GM18909 (cell line): ENCODE measurements at regions not wholly inside any gene's neighbourhood (a gene's known extent, or its start where the extent isn't known, plus 50 kb on each side); places are given as distances from the start of the nearest gene placed in this dataset.
"Not testable (repeated sequence)": the region's sequence is repeated elsewhere in the genome, so short reads cannot be mapped to it uniquely, and the experiment has no call there.

ENCODE experiments used
- ATAC-seq: cut with Tn5 transposase; IDR thresholded peaks from one replicate; pipeline ENCODE4 v1.9.1; 2021; ENCODE audit warnings: mild to moderate bottlenecking; ENCODE audit not compliant: unreplicated experiment, poor library complexity

DNA sequence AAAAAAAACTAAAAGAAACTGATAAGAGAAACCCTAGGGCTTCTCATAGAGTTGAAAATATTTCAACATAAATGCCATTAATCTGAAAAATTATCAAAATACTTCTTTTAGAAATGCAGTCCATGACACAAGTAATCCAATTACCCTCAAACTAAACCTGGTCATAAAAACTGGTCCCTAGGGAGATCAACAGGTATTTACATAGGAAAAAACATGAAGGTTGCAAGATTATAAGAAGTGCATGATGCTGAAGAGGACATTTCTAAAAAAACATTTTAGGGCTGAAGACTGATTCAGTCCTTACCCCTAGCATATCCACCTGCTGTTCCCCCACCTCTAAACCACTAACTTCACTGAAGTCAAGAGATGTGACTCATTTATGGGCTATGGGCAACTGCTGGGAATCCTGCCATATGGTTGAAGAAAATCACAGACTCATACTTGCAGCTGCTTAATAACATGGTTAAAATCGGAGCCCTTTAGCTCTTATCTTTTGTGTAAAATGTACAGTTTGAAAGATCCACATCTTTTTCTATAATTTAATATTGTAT lies 131.0 kb upstream of the RUNX1 start:
- ATAC-seq, result no peak

DNA sequence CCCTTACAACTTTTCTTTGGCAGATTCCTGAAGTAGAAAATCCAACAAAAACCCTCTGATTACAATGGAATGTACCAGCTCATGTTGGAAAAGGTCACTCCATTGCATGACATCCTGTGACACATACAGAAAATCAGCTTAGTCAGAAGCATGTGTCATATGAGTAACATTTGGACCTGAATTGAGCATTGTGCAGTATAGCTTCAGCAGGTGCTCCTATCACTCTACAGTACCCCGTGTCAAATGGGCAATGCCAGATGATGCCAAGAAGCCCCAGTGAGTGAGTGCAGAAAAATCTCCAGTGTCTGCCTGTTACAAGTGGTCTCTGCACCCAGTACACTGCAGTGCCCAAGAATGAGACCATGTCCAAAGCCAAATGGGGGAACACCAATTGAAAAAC lies 129.7 kb upstream of the RUNX1 start:
- ATAC-seq, result no peak

DNA sequence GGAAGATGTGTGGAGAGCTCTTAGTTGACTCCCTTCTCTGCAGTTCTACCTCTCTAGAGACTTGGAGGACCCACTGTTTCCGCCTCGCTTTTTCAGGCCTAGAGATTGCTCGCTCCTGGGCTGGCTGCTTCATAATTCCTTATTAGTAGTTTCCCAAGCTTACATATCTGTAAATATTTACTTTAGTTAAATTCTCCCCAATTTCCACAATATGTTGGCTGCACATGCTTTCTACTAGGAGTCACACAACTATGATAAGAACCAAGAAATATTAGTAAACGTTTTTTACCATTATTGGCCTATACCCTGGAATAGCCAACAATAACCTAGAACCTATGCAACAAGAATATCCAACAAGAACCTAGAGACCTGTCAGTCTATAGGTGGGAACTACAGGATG lies 129.0 kb upstream of the RUNX1 start:
- ATAC-seq, result no peak

DNA sequence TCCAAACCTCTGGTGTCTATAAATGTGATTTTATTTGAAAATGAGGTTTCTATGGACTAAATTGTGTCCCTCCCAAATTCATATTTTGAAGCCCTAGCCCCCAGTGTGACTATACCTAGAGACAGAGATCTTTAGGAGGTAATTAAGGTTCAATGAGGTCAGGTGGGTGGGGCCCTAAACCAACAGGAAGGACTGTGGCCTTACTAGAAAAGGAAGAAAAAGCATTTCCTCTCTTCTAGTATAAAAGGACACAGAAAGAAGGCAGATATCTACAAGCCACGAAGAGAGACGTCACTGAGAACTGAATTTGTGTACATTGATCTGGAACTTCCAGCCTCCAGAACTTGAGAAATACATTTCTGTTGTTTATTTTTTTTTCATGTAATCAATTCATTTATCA lies 123.1 kb upstream of the RUNX1 start:
- ATAC-seq, result no peak

DNA sequence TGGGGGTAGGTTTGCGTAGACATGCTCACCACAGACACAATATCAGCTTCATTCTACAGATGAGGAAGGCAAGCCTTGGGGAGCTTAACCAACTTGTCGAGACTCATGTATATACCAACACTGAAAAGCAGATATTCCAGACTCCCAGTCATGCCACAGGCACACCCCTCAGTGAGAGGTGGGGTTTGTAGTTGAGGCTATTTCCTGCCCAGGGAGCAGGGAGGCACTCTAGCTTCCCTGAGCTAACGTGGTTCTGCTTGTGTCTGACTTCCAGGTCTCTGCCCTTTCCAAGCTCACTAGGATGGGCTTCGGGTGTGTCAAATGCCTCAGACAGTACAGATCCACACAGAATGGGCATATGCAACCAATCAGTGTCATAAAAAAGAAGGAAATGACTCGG lies 122.3 kb upstream of the RUNX1 start:
- no peak for ATAC-seq

DNA sequence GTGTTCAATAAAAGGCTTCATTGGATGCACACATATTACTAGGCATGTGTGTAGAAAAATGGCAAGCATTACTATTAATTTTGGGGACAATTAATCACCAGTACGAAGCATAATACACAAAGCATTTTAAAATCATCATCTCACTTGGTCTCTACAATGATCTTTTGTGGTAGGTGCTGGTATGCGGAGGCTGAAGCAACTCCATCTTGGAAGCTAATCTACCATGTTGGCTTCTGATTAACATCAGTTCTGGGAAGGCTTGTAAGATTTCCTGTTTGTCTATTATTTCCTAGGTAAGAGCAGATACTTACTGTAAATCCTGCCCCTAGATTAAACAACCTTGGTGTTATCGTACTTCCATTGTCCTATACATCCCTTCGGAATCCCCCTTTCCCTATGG lies 121.7 kb upstream of the RUNX1 start:
- no peak for ATAC-seq

DNA sequence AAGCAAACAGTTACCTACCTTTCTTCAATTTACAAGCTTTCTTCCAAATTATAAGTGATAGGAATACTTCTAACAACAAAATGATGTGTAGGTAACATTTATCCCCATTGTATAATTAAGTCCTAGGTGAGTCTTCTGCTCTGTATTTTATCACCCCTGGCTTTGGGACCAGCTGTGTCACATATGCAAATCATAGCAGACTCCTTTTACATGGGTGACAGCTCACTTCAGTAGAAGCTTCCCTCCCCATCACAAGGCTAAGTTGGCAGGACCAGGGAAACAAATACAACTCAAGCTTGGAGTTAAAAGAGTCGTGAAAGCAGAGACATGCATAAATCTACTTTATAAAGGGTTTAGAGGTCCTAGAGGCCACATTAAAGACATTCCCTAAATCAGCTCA lies 121.1 kb upstream of the RUNX1 start:
- no peak for ATAC-seq

DNA sequence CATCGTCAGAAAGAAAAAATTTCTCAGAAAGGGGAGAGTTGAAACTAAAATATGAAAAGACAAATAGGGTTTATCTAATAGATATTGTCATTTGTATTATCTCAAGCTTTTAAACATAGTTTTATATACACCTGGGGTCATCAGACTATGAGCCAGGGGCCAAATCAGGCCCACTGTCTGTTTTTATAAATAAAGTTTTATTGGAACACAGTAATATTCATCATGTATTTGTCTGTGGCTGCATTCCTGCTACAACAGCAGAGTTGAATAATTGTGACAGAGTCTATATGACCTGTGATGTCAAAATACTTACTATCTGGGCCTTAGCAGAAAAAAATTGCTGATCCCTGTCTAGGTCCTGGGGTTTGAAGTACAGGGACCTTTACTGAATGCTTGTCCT lies 120.5 kb upstream of the RUNX1 start:
- ATAC-seq, result no peak

DNA sequence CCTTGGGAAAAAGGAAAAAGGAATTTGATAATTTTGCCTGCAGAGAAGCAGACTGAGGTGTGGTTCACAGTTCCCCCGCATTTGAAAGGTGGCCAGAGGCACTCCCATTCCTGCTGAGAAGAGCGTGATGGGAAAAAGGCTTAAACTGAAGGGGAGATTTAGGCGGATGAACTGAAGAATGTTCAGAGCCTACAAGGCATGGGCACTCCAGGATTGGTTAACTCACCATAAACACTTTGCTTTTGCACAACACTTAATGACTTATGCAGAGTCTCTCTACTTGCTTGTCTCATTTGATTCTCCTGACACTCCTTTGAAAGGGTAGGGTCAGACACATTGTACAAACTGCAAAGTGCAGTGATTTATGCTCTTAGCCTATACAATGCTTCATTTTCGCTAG lies 119.6 kb upstream of the RUNX1 start:
- no peak for ATAC-seq

DNA sequence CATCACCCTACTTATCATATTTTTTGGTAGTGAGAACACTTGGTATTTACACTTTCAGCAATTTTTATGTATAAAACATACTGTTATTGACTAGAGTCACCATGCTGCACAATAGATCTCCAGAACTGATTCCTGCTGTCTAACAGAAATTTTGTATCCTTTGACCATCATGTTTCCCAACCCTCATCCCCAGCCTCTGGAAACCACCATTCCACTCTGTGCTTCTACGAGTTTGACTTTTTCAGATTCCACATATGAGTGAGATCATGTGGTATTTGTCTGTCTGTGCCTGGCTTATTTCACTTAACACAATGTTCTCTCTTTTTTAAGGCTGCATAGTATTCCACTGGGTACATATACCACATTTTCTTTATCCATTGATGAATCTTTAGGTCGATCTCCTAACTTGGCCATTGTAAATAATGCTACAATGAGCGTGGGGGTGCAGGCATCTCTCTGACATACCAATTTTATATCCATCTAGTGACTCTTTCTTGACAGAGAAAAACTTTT lies 115.9 kb upstream of the RUNX1 start:
- ATAC-seq, result no peak

DNA sequence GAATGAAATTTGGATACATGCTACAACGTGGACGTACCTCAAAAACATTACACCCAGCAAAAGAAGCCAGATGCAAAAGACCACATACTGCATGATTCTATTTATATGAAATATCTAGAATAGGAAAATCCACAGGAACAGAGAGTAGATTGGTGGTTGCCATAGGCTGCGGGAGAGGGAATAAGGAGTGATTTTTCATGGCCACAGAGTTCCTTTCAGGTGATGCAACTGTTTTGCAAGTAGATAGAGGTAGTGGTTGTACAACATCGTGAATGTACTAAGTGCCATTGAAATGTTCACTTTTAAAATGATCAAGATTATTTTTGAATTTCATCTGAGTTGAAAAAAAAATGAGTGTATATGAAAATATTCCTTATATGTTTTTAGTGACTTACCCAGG lies 115.3 kb upstream of the RUNX1 start:
- ATAC-seq, result no peak

DNA sequence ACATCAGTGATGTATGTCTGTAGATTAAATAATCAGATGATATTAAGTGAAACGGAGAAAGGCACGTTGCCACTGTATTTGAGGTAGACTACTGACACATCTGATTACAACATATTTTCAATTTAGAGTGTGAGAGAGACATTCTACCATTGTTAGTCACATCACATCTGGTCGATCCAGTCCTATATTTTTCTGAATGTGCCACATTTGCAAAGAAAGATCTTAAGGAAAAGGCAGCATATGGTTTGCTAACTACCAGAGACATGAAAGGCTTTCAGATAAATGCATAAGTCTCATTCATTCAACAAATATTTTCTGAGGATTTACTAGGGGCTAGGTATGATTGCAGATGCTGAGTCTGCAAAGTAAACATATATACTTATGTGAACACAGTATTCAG lies 114.3 kb upstream of the RUNX1 start:
- ATAC-seq, result no peak

DNA sequence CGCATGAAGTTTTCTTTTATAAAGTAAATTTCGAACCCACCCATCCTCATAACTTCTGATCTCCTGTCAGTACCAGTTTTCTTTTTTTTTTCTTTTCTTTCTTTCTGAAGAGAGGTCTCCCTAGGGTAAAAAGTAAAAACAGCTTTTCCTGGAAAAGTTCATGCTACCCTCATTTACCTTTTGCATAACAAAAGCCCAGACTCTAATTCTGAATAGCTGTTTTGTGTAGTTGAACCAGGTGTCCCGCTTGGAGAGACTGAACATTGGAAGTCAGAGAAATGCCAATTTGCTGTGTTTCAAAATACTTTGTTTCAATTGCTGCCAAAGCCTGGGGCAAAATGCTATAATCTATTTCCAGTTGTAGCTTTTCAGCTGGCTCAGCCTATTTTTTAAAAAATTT lies 113.7 kb upstream of the RUNX1 start:
- no peak for ATAC-seq

DNA sequence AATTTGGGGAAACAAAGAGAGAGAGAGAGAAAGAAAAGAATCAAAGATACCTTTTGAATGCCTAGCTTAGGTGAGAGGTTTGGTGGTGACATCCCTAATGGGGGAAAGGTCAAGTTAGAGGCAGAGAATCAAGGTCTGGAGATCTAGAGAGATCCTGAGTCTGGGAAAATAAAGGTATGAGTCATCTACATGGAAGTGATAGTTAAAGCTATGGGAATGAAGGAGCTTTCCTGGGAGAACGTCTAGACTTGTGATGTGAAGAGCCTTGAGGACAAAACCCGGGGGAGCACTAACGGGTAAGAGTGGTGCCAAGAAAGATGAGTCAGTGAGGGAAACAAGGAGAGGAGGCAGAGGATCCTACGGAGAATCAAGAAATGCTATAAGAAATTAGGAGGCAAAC lies 110.8 kb upstream of the RUNX1 start:
- ATAC-seq, result no peak

DNA sequence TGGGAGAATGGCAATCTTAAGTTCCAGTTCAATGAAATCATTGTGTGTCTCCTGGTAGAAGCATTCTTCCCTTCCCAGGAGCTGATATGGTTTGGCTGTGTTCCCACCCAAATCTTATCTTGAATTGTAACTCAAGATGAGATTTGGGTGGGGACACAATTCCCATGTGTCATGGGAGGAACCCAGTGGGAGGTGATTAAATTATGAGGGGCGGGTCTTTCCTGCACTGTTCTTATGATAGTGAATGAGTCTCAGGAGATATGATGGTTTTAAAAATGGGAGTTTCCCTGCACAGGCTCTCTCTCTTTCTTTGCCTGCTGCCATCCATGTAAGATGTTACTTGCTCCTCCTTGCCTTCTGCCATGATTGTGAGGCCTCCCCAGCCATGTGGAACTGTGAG lies 108.3 kb upstream of the RUNX1 start:
- not testable (repeated sequence) for ATAC-seq

DNA sequence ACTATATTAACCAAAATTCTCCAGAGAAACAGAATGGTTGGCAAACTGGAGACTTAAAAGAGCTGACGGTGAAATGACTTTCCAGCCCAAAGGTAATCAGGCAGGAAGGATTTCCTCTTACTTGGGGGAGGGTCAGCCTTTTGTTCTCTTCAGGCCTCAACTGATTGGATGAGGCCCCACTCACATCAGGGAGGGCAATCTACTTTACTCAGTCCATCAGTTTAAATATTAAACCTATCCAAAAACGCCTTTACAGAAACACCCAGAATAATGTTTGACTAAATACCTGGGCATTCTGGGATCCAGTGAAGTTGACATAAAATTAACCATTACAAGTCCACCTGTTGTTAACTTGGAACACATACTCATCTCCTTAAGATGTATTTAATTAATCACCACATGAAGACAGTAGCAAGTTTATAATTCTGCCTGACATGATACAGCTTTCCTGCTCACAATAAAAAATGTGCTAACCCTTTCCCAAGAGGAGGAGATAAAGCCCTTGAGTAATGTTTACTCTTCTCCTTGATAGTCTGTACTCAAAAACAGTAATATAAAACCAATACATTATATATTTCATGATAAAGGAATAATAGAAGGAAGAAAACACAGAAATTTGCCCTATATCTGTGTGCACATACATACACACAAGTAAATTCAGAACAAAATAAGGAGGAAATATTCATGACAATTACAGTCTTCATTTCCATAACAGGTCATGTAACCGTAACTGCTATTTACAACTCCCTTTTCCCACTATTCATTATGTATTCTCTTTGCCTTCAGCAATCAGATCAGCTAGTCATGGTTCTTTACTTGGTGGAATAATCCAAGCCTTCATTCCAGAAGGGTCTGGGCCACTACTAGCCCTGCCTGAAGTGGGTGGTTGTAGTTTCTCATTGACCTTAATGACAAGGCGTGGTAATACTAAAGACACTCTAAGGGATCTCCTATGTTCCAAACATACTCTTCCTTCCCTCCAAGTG lies 107.5 kb upstream of the RUNX1 start:
- no peak for ATAC-seq

DNA sequence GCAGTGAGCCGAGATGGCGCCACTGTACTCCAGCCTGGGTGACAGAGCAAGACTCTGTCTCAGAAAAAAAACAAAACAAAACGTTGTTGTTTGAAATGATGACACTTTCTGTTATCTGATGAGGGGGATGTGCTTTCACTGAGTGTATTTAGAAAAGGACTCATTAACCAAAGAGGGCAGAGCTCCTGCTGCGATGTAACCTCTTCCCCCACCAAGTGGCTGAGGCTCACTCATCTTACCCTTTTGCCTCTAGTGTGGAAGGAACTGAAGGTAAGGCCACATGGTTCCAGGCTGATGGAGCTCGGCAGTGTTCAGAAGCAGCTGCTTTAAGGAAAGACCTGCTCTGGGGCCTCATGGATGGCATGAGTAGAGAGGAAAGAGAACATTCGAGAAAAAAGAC lies 105.7 kb upstream of the RUNX1 start:
- ATAC-seq, result no peak

DNA sequence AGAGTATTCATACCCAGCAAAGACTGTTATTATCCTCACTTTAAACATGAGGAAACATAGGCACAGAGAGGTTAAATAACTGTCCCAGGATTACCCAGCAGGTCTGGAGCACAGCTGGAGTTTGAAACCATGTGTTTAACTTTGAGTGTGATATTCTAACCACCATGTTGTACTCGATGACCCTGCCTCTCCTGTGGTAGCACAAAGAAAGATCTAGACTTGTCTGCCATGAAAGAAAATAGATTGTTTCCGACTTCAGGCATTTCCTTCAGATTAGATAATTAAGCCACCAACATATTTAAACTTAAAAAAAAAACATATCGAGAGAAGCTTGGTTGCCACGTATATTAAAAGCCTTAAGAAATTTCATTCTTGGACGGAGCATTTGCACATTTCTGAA lies 104.6 kb upstream of the RUNX1 start:
- ATAC-seq, result no peak

DNA sequence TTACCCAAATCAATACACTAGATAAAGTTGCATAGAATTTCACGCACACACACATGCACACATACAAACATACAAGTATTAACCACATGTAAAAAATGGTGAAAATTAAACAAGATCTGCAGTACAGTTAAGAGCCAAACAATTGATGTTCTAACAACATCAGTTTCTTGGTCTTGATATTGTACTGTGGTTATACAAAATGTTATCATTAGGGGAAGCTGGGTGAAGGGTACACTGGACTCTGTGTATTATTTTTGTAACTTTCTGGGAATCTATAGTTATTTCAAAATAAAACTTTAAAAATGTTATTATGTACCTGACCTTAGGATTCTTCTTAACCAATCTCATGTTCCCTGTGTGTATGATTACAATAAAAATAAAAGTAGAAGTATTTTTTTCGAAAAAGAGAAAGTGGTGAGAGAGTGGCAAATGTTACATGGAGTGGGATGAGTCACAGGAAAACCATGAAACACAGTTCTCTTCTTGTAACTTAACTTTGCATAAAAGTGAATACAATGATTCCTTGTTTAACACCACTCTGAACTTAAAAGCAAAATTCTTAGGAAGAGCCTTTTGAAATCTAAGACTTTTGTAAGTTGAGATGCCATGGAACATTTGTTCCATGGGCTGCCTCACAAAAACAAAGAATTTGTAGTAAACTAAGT lies 101.6 kb upstream of the RUNX1 start:
- ATAC-seq, result no peak

DNA sequence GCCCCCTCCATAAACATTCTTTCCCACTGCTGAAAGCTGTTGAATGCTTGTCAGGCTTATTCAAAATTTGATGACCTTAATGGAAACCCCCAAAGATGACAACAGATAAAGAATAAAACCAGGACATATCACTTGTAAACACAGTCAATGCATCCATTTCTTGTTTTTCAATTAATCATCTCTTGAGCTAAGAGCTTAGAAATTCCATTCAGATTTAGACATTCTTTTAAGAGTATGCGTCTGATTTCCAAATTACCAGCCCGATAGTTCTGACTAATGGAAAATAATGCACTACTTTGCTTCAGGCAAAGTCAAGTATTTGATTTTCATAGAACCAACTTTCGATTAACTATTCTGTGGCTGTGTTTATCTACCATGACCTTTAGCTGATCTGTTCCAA lies 100.6 kb upstream of the RUNX1 start:
- ATAC-seq, result no peak

DNA sequence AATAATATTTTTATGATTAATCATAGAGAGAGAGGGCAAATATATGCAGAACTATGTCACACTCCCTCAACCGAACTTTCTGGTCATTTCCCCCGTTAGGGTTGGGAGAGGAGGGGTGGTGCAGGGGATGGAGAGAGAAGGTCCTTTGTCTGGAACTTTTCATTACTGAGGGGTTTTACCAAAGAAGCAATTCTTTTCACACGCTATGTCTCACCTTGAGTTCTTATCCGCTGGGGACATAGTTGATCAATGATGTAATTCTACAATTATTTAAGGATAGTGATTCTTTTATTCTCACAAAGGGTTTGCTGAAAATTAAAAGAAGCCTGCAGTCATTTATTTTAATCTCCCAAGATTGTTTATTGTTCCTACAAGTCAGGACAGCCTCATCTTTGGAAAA lies 98.3 kb upstream of the RUNX1 start:
- ATAC-seq, result no peak
